ENCODE measurements at regions not wholly inside any gene's neighbourhood (a gene's known extent, or its start where the extent isn't known, plus 50 kb on each side); places are given as distances from the start of the nearest gene placed in this dataset.

DNA sequence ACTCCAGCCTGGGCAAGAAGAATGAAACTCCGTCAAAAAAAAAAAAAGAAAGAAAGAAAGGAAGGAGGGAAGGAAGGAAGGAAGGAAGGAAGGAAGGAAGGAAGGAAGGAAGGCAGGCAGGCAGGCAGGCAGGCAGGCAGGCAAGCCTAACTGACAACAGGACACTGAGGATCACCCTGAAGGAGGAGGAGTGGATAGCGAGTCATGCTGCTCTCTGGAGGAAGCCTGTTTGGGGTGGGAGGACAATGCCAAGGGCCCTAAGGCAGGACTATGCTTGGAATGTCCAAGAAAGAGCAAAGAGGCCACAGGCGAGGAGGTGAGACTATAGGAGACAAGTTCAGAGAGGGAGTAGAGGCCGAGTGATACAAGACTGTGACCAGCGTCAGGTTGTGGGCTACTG is 107.0 kb upstream of the PARD3 start:
- Histone ChIP-seq H3K27ac (no peak overlapping the region), H3K4me3 (no peak overlapping the region), H3K36me3 (no peaks in the 10 kb centered on the region), H3K4me1 (no peaks in the 10 kb centered on the region), H3K9me3 (peaks cover 0 to 41% (median 8%) of the 10 kb centered on the region in 12 donors), H3K27me3 (peaks cover 0 to 7% (median 0%) of the 10 kb centered on the region in 9 donors)
- intact Hi-C loops (cut with DNase I), result no loop called here
- ATAC-seq, result no peak
- WGBS, 4 donors, result 81 to 90% (median 83%) methylated on average over 5 of the region's 5 CpGs
- DNase-seq, result no peak
- TF ChIP-seq, protein P1, sequence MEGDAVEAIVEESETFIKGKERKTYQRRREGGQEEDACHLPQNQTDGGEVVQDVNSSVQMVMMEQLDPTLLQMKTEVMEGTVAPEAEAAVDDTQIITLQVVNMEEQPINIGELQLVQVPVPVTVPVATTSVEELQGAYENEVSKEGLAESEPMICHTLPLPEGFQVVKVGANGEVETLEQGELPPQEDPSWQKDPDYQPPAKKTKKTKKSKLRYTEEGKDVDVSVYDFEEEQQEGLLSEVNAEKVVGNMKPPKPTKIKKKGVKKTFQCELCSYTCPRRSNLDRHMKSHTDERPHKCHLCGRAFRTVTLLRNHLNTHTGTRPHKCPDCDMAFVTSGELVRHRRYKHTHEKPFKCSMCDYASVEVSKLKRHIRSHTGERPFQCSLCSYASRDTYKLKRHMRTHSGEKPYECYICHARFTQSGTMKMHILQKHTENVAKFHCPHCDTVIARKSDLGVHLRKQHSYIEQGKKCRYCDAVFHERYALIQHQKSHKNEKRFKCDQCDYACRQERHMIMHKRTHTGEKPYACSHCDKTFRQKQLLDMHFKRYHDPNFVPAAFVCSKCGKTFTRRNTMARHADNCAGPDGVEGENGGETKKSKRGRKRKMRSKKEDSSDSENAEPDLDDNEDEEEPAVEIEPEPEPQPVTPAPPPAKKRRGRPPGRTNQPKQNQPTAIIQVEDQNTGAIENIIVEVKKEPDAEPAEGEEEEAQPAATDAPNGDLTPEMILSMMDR (IDR thresholded peaks at IDR 0.05), result no peak
- no peak for TF ChIP-seq POLR2A (IDR thresholded peaks at IDR 0.05)

DNA sequence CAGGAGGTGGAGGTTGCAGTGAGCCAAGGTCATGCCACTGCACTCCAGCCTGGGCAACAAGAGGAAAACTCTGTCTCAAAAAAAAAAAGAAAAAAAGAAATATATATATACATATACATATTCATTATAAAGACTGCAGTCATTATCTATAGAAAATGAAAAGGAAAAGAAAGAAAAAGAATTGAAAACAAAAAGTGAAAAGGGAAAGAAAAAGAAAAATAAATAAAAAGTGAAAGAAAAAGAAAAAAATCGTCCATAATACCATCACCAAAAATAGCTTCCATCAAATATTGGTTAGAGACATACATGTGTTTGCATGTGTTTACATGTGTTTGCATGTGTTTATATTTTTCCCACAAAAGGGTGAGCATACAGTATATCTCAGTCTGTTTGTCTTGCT is 105.5 kb upstream of the PARD3 start:
- TF ChIP-seq POLR2A (IDR thresholded peaks at IDR 0.05), result no peak
- TF ChIP-seq, protein P1 (IDR thresholded peaks at IDR 0.05), result no peak
- Histone ChIP-seq H3K4me1 (no peaks in the 10 kb centered on the region), H3K9me3 (peaks cover 0 to 32% (median 8%) of the 10 kb centered on the region in 12 donors), H3K4me3 (no peak overlapping the region), H3K27me3 (peaks cover 0 to 7% (median 0%) of the 10 kb centered on the region in 9 donors), H3K36me3 (no peaks in the 10 kb centered on the region), H3K27ac (no peak overlapping the region)
- ATAC-seq (no peak), DNase-seq (no peak)
- WGBS, 4 donors, result 78 to 84% (median 78%) methylated on average over 1 of the region's 1 CpG
- intact Hi-C loops (cut with DNase I), result no loop called here

DNA sequence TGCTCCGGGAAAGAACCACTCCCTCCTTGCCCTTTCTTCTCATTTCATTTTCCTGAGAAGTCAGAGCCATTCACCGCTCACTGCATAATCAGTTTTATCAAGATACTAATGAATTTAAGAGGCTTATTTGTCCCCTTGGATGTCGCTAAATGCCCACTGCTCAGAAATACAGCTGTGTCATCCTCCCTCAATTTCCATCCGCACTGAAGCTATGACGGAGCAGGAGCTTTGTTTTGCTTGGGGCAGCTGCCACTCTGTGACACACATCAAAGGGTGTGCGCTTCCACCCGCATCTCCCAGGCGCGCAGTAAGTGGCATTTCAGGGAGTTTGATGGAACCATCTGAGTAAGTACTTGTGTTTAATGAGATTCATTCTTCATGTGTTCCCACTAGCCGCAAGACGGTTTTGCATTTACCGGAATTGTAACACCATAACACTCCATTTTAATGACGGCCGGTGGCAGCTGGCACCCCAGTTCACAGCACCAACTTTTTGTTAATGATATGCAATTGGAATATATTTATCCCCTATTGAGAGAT is 103.8 kb upstream of the PARD3 start:
- TF ChIP-seq, protein P1 (IDR thresholded peaks at IDR 0.05), result no peak
- TF ChIP-seq POLR2A (IDR thresholded peaks at IDR 0.05), result no peak
- WGBS, 4 donors, result 70 to 76% (median 73%) methylated on average over 14 of the region's 14 CpGs
- H3K4me1 ChIP-seq, result no peaks in the 10 kb centered on the region
- intact Hi-C loops (cut with DNase I), result no loop called here
- peaks cover 0 to 7% (median 0%) of the 10 kb centered on the region in 9 donors for H3K27me3 ChIP-seq
- ATAC-seq (no peak), DNase-seq (no peak)
- no peaks in the 10 kb centered on the region for H3K36me3 ChIP-seq
- no peak overlapping the region for H3K27ac ChIP-seq
- H3K9me3 ChIP-seq, result peaks cover 0 to 16% (median 1%) of the 10 kb centered on the region in 12 donors
- H3K4me3 ChIP-seq, result no peak overlapping the region

DNA sequence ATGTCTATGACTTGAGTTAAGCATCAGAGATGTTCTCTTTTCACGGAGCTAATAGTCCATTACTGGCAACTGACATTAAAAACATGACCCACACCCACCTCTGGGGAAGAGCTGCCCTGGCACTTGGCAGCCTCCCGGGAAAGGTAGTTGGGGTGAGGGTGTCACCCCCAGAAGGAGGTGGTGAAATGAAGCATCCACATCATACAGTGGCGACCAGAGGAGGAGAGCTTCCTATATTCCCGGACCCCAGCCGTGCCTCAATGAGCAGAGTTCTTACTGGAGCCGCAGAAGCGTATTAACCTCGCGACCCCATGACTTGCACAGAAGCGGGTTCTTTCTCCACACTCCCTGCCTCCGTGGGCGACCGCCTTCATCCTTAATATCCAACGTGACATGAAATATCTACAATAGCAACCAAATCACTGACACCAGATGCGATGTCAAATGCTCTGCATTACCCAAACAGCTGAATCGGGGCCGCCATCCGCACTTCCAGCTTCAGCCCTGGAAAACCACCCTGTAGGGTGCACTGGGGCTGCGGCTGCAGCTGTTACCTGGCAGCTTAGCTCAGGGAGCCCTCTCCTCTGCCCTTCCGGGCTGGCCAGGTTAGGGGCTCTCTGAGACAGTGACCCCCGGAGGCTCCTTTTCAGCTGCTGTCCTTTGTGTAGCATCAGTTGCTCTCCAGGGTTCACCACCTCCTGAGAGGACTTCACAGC is 103.1 kb upstream of the PARD3 start:
- 71 to 80% (median 80%) methylated on average over 21 of the region's 21 CpGs for WGBS, 4 donors
- Histone ChIP-seq H3K27me3 (peaks cover 0 to 7% (median 0%) of the 10 kb centered on the region in 9 donors), H3K4me1 (no peaks in the 10 kb centered on the region), H3K27ac (no peak overlapping the region), H3K4me3 (no peak overlapping the region), H3K36me3 (no peaks in the 10 kb centered on the region), H3K9me3 (peaks cover 0 to 10% (median 0%) of the 10 kb centered on the region in 12 donors)
- TF ChIP-seq, protein P1 (IDR thresholded peaks at IDR 0.05), result no peak
- no peak for TF ChIP-seq POLR2A (IDR thresholded peaks at IDR 0.05)
- intact Hi-C loops (cut with DNase I), result no loop called here
- no peak for DNase-seq
- no peak for ATAC-seq
